Stimulated activated CD8-positive, alpha-beta memory T cell treated with anti-CD3 and anti-CD28 coated beads, Interleukin-2, amount 100 ng/mL, for 48 hours (primary cell): ENCODE measurements at regions not wholly inside any gene's neighbourhood (a gene's known extent, or its start where the extent isn't known, plus 50 kb on each side); places are given as distances from the start of the nearest gene placed in this dataset.

Experiments
- DNase-seq, 2 donors: peaks; one replicate each; pipeline ENCODE4 v3.0.0-alpha.2; 2020; ENCODE audit warnings: low read depth in 2 of 2

DNA sequence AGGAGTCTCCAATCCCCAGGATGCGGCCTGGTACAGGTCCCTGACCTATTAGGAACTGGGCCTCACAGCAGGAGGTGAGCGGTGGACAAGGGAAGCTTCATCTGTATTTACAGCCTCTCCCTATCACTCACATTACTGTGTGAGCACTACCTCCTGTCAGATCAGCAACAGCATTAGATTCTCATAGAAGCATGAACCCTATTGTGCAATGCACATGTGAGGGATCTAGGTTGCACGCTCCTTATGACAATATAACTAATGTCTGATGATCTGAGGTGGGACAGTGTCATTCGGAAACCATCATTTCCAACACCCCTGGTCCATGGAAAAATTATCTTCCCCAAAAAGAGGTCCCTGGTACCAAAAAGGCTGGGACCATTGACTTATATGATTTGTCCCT lies 1000.5 kb downstream of the FLRT2 start:
- no peak for DNase-seq

DNA sequence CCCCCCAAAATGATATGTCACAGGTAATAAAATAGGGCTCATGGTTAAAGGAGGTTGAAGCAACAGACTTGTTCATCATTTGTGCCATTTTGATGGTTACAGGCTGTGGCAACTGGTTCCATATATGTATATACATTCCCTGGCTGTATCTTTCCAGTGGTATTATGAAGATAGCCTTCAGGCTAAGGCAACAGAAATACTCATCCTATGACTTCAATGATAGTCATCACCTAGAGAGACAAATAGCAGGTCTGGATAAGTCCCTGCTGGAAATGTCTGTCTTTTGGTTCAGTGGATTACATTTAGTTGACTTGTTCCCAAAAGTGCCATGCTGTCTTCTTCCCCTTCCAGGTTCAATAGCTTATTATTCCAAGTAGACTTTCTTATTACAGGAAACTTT lies 997.4 kb downstream of the FLRT2 start:
- DNase-seq = no peak

DNA sequence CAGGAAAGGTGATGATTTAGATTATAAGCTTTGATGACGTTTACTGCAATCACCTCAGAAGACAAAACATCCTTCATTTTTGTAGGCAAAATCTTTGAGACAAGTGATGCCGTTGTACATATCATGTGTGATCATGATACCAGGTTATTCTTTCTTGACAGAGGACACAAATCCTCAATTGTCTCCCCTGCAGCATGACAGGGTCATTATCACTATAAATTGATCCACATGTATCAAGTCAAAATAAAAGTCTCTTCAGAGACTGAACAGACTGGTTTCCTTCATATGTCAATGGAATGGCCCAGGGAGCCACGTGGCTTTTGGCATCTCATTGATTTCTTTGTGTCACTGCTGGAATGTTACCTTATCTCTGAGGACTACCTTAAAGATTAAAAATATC lies 995.7 kb downstream of the FLRT2 start:
- DNase-seq = no peak

DNA sequence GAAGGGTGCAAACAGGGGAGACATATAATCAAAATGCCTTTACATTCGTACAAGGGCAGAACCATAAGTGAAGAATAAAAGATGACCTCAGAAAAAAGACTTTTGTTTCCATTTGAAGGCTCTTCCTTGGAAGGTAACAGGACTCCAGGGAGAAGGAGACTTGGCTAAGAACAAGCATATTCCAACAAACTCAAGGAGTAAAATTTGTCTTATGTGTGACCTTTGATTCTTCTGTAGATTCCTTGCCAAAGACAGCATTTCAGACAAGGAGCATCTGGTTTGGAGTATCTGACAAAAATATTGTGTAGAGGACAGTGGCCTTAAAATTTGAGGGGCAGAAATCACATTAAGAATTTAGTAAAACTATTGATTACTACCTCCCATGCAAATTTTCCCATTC lies 991.9 kb downstream of the FLRT2 start:
- no peak for DNase-seq

DNA sequence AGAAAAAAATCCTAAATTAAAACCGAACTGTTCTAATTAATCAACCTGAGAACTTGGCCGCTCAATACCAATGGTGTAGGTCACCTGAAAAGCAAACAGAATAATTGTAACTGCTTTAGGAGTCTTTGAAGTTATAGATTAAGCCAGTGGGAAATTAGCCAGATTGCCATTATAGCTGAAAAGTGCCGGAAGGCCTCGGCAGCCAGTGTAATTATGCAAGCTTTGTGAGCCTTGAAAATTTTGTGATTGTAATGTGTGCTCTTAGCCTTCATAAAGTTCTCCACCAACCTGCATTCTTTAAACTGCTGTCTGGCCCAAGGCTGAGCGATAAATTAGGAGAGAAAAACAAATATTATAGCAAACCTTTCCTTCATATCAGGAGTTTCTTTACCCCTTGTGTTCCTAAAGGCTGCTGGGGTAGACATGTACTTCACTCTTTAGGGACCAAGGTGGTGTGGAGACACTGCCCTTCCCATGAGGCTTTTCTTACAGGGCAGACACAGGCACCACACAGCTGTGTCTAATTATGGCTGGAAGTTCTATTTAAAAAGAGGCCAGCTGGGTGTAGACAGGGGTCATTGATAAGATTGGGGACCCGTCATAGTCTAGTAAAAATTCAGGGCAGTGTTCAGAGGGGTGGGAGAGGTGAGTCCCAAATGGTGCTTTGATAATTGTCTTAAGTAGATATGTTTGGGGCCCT lies 991.2 kb downstream of the FLRT2 start:
- DNase-seq = no peak

DNA sequence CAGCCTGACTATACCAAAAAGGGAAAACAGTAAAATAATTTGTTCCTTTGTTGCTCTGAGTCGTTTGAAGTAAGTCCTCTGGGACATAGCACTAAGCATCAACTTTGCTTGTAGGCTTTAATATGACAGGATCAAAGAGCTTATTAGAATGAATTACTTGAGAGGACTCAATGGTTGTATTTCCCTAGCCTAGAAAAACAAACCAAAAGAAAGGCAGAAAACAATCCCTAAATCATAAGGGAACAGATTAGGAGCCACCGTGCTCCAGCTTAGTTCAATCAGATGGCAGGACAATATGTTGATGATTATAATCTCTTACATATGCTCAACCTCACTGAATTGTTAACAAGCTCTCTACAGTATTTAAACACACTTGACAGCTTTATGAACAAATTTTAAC lies 988.4 kb downstream of the FLRT2 start:
- DNase-seq = no peak

DNA sequence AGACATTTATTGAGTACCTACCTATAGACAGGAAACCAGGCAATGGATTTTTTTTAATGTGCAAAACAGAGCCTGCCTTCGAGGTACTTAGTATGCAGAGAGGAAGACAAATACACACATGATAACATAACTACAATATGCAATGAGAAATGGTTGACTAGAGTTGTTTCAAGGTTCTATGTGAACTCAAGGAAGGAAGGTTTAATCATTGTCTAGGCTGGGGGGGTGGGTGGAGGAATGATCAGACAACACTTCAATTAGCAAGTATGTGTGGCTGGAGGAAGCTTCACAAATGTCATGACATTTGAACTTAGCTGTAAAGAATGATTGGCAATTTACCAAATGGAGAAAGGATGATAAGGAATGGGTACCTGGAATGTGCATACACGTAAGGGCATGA lies 985.3 kb downstream of the FLRT2 start:
- no peak for DNase-seq

DNA sequence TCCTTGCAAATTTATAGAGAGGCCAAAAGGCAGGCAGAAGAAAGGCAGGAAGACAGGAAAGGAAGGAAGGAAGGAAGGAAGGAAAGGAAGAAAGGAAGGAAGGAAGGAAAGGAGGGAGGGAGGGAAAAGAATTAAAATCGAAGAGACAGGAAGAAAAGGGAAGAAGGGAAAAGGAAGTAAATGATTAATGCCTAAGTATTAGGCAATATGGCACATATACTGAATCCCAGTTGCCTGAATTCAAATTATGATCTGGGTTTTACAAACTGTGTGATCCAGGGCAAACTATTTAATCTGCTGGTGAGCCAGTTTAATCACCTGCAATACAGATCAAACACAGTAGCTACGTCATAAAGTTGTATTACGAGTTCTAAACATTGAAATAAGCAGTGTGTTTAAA lies 983.6 kb downstream of the FLRT2 start:
- no peak for DNase-seq

DNA sequence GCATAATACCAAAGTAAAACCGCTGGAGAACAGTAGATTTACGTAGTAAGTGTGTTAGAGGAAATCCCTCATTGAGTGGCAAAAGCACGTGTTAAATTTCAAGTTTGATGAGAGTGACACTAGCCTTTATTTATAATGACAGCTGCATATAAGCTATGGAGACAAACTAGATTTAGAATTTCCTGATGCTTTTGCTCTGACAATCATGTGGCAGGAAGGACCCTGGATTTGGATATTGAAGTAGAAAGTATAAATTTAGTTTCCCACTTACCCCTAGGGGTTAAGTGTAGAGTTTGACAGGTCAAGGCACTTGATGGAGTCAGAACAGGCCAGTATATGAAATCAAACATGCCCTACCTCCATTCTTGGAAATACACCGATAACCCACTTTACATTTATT lies 983.1 kb downstream of the FLRT2 start:
- no peak for DNase-seq

DNA sequence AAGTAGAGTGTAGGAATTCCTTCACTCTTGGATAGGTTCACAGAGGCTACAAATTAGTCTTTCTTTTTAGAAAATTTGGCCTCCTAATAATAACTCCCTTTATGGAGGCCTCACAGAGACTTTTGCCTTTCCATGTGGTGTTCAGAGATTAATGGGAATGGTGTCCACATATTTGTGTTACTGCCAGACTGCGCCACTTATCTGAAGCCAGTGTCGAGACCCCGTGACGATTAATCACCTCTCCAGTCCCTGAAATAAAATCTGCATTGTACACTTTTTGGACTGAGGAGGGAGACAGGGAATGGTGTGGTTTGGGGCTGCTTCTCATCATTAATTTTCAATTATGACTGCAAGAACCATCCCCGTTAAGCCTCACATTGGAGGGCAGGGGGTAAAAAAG lies 980.5 kb downstream of the FLRT2 start:
- DNase-seq = no peak

DNA sequence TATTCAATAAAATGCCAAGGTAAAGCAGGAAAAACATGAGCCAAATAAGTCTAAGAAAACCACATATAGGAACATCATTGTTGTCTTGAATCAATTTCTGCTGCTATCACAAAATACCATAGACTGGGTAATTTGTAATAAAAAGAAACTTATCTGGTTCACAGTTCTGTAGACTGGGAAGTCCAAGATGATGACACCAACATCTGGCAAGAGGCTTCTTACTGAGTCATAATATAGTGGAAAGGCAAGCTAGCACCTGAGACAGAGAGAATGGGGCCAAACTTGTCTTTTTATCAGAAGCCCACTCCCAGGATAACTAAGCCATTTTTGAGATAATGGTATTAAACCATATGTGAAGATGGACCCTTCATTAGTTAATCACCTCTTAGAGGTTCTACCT lies 975.9 kb downstream of the FLRT2 start:
- no peak for DNase-seq

DNA sequence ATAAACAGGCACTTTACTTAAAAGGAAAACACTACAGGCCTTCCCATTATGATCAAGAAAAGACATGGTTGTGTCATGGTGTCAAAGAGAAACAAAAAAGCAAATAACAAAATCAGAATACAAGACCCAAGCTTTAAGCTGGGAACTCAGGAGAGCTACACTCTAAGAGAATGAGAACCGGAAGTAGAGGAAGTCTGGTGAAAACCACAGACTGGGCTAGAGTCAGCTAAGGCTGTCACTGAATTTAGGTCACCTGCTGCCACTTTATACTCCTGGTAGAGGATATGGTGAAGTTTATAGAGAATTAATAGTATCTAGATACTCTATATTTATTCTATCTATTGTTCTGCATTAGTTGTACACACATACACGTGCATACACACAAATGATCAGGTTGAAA lies 971.7 kb downstream of the FLRT2 start:
- no peak for DNase-seq

DNA sequence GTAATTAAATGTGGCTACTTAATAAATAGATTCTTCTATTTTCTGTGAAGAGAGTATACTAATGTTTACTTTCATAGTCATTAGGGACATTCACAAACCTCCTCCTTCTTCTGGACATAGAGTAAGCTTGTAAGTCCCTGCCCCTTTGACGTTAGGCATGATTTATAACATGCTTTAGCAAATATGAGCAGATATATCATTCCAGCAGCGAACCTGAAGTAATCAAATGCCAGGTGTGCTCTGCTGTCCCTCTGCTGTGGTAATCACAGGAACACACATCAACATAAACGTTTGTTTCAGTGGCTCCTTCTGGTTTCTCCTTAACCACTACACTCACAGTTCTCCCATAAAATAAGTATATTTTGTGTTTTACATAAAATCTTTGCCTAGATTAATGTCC lies 961.8 kb downstream of the FLRT2 start:
- DNase-seq = no peak

DNA sequence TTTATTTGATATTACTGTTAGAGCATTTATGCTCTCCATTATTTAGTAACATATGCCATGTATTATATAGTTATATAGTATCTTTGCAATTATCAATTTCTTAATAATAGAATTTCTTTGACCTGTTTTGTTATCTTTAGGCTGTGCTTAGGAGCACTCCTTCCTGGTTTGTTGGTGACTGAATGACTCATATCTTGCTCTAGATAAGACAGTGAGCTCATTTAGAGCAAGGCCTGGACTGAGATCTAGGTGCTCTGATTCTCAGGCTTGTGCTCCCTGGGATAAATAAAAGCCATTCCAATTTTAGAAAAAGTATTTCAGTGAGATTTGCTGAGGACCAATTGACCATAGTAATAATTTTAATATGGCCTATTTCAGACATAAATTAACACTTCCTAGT lies 951.2 kb downstream of the FLRT2 start:
- no peak for DNase-seq

DNA sequence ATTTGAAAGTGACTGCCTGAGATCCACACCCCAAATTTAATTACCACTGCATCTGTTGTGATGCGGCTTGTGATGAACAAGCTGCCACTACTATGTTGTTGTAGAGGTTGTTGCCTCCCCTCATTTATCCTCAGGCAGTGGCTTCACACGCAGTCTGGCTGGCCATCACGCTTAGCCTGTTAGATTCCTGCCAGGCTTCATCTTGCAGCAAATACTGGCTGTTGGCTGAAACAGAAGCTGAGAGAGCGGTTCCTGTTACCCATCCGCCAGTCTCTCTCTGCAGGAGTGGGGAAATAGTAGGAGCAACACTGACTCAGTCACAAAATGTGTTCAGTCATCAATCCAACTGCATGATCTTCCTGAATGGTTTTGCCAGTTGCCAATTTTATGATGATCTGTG lies 934.4 kb downstream of the FLRT2 start:
- no peak for DNase-seq

DNA sequence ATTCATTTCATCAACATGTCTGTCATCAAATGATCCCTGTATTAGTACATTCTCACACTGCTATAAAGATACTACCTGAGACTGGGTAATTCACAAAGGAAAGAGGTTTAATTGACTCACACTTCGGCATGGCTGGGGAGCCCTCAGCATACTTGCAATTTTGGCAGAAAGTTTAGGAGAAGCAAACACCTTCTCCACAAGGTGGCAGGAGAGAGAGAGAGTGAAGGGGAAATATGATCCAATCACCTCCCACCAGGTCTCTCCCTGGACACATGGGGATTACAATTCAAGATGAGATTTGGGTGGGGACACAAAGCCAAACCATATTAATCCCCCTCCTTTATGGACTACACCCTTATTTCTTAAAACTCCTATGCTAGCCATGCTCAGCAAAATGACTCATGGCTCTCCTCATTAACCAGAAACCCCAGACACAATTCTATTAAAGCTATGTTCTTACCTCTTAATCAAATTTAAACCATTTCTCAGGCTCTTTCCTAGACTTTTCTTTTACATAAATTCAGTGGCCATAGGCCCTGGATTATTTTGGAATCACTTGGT lies 932.3 kb downstream of the FLRT2 start:
- no peak for DNase-seq

DNA sequence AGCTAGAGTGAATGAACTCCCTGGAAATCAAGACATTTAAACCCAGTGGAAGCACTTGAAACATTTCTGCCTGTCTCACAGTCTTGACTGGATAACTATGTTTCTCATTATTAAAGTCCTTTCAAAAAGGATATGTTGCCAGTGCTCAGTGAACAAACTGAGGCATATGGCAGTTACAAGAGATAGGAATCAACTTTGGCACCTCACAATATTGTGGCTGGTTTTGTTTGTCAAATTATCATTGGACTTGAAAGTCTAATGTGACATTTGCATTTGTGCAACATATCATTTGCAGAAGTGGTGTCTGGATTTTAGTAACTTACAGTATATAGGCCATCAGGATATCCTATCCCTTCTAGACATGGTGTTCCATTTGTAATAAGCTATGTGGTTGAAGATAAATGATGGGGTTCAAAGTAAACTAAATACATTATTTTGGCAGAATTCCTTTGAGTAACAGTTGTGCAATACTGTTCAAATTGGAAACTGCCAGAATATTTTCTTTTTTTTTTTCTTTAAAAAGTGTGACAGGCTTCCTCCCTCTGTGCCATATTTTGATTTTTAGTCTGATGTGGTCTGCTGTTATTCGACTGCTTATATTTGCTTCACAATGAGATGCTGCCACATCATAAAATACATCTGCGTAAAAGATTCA lies 927.7 kb downstream of the FLRT2 start:
- DNase-seq = no peak

DNA sequence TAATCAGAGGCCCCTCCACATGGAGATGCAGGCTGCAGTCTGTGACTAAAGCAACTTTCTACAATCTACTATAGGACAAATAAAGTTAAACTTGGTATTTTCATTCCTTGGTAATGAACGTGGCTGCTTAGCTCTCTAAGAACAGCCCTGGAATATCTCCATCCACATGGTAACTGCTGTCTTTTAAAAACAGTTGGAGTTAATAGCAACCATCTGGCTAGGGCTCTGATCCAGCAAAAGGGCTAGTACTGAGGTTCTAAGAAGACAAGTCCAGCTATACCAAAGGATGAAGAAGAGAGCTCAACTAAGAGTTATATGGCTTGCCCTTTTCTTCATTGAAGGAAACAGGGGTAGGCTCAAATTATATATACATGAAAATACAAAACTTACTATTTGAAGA lies 920.1 kb downstream of the FLRT2 start:
- no peak for DNase-seq

DNA sequence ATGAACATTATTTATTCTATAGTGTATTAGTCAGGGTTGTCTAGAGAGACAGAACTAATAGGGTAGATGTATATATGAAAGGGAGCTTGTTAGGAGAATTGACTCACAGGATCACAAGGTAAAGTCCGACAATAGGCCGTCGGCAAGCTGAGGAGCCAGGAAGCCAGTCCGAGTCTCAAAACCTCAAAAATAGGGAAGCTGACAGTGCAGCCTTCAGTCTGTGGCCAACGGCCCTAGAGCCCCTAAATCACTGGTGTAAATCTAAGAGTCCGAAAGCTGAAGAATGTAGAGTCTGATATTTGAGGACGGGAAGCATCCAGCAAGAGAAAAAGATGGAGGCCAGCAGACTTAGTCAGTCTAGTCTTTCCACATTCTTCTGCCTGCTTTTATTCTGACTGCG lies 912.2 kb downstream of the FLRT2 start:
- DNase-seq = no peak

DNA sequence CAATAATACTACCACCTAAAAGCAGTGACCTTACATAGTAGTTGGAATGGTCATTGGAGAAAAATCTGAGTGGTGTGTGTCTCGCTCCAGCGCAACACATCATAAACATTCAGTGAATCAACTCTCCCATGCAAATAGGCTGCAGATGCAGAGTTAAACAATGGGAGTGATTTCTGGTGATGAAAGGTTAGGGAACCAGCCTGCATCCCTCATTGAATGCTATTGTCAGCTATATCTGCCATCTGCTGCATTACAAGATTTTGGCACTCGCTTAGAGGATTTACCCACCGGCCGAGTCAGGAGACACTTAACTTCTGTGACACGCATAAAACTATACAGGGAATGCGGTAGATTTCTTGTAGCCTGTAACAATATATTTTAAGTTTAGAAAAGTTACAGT lies 900.9 kb downstream of the FLRT2 start:
- no peak for DNase-seq

DNA sequence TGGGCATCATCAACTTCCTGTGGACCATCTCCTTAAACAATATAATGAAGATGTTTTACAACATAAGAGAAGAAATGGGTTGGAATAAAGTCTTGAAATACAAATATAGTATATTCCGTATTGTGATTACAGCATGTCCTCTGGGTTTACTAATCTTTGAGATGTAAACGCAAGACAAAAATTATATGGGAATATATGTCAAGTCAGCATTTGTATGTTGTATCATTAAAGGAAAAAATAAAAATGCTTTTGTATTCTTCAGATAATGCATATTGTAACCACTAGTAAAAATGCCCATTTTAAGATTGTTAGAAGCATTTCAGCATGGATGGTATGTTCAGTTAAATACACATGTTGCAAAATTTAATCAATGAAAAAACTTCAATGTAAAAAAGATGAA lies 893.3 kb downstream of the FLRT2 start:
- no peak for DNase-seq

DNA sequence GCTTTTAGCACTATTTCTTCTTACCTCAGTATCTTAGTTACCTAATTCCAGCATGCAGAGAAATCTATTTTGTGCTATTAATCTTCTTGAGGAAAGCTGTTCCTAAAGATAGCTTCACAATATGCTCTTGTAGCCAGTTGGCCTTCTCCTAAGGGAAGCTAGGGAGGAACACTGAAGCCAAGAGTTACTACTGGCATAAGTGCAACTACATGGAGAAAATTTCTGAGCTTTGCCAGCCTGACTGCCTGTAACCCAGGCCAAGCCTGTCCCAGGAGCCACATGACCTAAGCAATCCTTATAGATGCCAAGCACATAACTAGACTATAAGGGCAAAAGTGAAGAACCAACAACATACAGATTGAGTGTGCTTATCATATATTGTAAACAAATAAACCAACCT lies 890.2 kb downstream of the FLRT2 start:
- no peak for DNase-seq

DNA sequence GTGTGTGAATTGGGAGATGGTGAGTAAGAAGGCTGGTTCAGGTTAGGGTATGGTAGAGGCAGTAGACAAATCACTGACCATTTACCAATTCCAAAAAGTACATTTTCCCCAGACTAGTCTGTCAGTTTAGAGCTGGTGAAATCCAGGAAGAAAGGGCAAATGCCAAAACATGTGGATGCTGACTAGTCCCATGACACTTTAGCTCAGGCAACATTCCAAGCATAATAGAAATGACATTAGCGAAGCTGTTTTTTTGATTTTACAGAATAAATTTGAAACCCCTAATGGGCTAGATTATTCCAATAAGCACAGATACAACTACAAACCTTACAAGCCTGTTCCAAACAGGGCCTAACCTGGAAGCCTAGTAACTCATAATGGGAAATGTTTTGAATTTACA lies 884.2 kb downstream of the FLRT2 start:
- no peak for DNase-seq
